ENCODE measurements at regions not wholly inside any gene's neighbourhood (a gene's known extent, or its start where the extent isn't known, plus 50 kb on each side); places are given as distances from the start of the nearest gene placed in this dataset.

GRCh38 chr11:44402466-44403075 is 92.6 kb upstream of the ALX4 start:
- TF ChIP-seq CTCF (IDR thresholded peaks at IDR 0.05; ENCODE audit: low read depth, low read length, poor library complexity, severe bottlenecking), result no peak
- no peak for TF ChIP-seq EZH2phosphoT487 (IDR thresholded peaks at IDR 0.05; ENCODE audit: borderline replicate concordance, low read length)
